Nucleus accumbens (tissue), 56 donors: ENCODE measurements at regions not wholly inside any gene's neighbourhood (a gene's known extent, or its start where the extent isn't known, plus 50 kb on each side); places are given as distances from the start of the nearest gene placed in this dataset.
"Not testable (repeated sequence)": the region's sequence is repeated elsewhere in the genome, so short reads cannot be mapped to it uniquely, and the experiment has no call there.

Source experiments
- DNase-seq, 56 donors: peaks; one replicate each; lab custom pipeline; 2025; lab: John Stamatoyannopoulos, UW

- no peak for DNase-seq
Observed at GRCh38 chr3:72630327-72630968, 217.8 kb downstream of the SHQ1 start.

GRCh38 chr3:72629191-72629631 is 219.0 kb downstream of the SHQ1 start:
- no peak for DNase-seq

GRCh38 chr3:72628065-72628464 is 220.2 kb downstream of the SHQ1 start:
- no peak for DNase-seq

- DNase-seq: no peak
Observed at GRCh38 chr3:72627271-72627670, 221.0 kb downstream of the SHQ1 start.

GRCh38 chr3:72625602-72626337 is 222.5 kb downstream of the SHQ1 start:
- no peak for DNase-seq

GRCh38 chr3:72624656-72625055 is 223.6 kb downstream of the SHQ1 start:
- DNase-seq: no peak

DNA sequence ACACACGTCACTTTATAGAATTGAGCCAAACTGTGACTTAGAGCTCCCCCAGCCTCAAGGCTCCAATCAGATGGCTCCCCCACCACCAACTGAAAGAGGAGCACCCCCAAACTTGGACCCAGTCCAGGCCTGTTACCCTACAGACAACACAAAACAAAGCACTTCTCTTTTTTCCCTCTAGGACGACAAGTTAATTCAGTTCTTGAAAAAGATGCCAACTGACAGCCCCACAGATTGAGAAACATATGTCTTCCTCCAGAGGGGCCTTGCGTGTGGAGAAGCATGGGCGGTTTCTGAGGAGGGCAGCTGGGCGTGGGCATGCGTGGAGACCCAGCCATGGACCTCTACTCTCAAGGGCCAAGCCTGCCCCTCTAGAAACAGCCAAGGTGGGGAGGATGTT is 229.5 kb downstream of the SHQ1 start:
- DNase-seq: peak in 1 of 56 donors; percentile 6

- DNase-seq: no peak
Observed at GRCh38 chr3:72617424-72618024, 230.7 kb downstream of the SHQ1 start.

DNA sequence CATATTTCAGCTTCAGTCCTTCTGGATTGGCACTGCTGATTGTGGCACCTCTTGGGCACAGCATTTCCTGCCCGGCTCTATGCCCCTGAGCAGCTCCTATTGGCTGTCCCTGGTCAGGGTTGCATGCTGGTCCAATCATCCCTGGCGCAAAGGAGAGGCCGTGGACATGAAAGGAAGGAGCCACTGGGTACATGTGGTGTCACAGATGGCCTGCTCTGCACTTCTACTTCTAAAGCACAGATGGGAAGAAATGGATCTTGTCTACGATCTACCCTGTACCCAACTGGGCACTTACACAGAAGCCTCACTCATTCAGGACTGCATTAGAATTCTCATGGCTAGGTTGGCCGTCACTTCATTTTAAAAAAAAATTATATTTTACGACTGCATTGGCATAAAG is 232.5 kb downstream of the SHQ1 start:
- no peak for DNase-seq

DNA sequence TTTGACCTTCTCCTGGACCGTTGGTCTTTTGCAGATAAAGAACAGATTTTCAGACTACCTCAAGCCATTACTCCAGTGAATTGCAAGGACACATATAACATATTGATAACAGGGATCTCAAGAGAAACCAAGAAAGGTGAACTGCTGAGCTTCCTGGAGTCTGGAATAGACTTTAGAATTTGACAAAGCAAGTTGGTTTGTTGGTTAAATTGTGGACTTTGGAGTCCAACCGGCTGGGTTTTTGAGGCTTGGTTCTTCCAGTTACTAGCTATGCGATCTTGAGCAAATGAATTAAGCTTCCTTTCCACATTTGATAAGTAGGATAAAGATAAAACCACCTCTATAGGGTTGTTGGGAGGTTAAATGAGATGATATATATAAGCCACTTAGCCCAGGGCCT is 233.1 kb downstream of the SHQ1 start:
- DNase-seq: no peak

- no peak for DNase-seq
Observed at GRCh38 chr3:72614394-72615074, 233.7 kb downstream of the SHQ1 start.

GRCh38 chr3:72613871-72614270 is 234.4 kb downstream of the SHQ1 start:
- no peak for DNase-seq

DNA sequence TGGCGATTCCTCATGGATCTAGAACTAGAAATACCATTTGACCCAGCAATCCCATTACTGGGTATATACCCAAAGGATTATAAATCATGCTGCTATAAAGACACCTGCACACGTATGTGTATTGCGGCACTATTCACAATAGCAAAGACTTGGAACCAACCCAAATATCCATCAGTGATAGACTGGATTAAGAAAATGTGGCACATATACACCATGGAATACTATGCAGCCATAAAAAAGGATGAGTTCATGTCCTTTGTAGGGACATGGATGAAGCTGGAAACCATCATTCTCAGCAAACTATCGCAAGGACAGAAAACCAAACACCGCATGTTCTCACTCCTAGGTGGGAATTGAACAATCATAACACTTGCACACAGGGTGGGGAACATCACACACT is 239.1 kb downstream of the SHQ1 start:
- DNase-seq: not testable (repeated sequence)

- no peak for DNase-seq
Observed at GRCh38 chr3:72606005-72606800, 242.0 kb downstream of the SHQ1 start.

DNA sequence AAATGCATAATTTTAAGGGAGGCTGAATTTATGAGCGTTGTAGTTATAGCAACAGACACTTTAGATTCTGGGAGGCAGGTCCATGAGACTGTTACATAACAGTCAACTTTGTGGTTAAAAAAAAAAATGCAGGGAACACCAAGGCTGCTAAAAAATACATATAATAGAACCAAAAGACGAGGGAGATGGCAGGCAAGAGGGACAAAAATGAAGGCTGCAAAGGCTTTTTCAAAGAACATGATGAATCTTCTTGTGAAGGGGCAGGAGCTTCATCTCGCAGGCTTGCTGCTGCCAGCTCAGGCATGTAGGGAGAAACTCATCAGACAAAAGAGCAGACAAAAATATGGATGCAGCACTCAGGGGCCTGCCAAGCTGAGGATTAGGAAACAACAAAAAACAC is 243.9 kb downstream of the SHQ1 start:
- DNase-seq: peak in 5 of 56 donors; percentile 8 to 19 (median 10)

DNA sequence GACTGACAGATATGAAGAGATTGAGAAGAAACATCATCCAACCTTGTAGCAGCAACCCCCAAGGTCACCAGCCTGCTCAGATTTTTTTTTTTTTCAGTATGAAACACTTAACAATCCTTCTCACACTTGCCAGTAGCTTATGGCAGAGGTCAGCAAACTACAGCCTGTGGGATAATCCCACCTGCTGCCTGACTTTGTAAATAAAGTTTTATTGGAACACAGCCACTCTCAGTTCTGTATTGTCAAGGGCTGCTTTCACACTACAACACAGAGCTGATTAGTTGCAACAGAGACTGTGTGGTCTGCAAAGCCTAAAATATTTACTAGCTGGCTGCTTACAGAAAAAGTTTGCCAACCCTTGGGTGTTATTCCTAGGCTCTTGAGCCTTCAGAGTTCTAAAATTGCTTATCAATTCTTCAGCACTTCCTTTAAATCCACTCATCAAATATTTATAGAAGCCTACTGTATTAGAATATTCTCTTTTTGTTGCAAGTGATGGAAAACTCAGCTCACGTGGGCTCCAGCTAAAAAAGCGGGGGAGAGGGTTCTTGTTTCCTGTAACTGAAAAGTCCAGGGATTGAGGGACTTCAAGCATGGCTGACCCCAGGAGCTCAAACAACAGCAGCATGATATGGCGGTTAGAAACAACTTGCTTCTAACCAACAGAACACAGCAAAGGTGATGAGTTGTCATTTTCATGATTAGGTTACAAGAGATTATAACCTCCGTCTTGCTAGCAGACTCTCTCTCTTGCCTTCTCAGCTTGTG is 246.1 kb downstream of the SHQ1 start:
- no peak for DNase-seq

- DNase-seq: peak in 7 of 56 donors; percentile 4 to 13 (median 10)
Observed at GRCh38 chr3:72601060-72601459, 247.2 kb downstream of the SHQ1 start.

GRCh38 chr3:72597756-72598195 is 250.5 kb downstream of the SHQ1 start:
- DNase-seq: peak in 30 of 56 donors; percentile 4 to 65 (median 30)

DNA sequence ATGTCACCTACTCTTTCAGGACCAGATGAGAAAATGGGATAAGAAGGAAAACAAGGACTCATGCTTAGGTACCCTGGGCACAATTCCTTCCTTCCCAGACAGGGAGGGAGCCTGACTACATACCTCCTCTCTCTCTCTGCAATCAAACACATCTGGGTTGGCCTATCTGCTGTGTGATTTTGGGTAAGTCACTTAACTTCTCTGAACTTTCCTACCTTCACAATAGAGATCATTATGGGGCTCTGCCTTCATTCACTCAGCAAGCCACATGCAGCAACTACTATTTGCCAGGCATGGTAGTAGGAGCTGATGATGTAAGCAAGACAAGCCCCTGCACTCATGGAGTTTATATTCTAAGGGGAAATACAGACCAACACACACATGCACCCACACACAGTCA is 251.2 kb downstream of the SHQ1 start:
- DNase-seq: no peak
